H9 (cell line): ENCODE measurements at regions not wholly inside any gene's neighbourhood (a gene's known extent, or its start where the extent isn't known, plus 50 kb on each side); places are given as distances from the start of the nearest gene placed in this dataset.

Experiments used
- DNase-seq: peaks from one replicate; pipeline ENCODE4 v3.0.0-alpha.2; 2017
- H2AFZ ChIP-seq: one replicate; pipeline ENCODE4 v1.6.1; 2013; ENCODE audit warnings: mild to moderate bottlenecking, low read length, control low read depth, moderate library complexity
- H2AK5ac ChIP-seq: 2 replicates; pipeline ENCODE4 v1.6.1; 2013; ENCODE audit warnings: low read length, control low read depth, mixed read lengths; ENCODE audit not compliant: insufficient read length
- H2BK120ac ChIP-seq: one replicate; pipeline ENCODE4 v1.6.1; 2013; ENCODE audit warnings: low read depth, mild to moderate bottlenecking, low read length, control low read depth, inconsistent platforms; ENCODE audit not compliant: poor library complexity, severe bottlenecking
- H2BK12ac ChIP-seq: 2 replicates; pipeline ENCODE4 v1.6.1; 2013; ENCODE audit warnings: low read length, control low read depth, mixed read lengths, low read depth; ENCODE audit not compliant: insufficient read length
- H2BK15ac ChIP-seq: 2 replicates; pipeline ENCODE4 v1.6.1; 2013; ENCODE audit warnings: low read depth, low read length, control low read depth
- H2BK20ac ChIP-seq: one replicate; pipeline ENCODE4 v1.6.1; 2013; ENCODE audit warnings: low read depth, mild to moderate bottlenecking, low read length, control low read depth, inconsistent platforms; ENCODE audit not compliant: poor library complexity, severe bottlenecking
- H2BK5ac ChIP-seq: 2 replicates; pipeline ENCODE4 v1.6.1; 2013; ENCODE audit warnings: low read length, control low read depth, mixed read lengths; ENCODE audit not compliant: insufficient read length
- H3K14ac ChIP-seq: 2 replicates; pipeline ENCODE4 v1.6.1; 2013; ENCODE audit warnings: low read length, control low read depth; ENCODE audit not compliant: insufficient read depth
- H3K18ac ChIP-seq: 2 replicates; pipeline ENCODE4 v1.6.1; 2013; ENCODE audit warnings: low read depth, mild to moderate bottlenecking, mixed read lengths, low read length, control low read depth; ENCODE audit not compliant: insufficient read length
- H3K23ac ChIP-seq: 2 replicates; pipeline ENCODE4 v1.6.1; 2013; ENCODE audit warnings: low read length, control low read depth, mixed read lengths, low read depth; ENCODE audit not compliant: insufficient read length
- H3K23me2 ChIP-seq: 2 replicates; pipeline ENCODE4 v1.6.1; 2013; ENCODE audit warnings: low read depth, mild to moderate bottlenecking, mixed read lengths, low read length, control low read depth; ENCODE audit not compliant: insufficient read length, poor library complexity, severe bottlenecking
- H3K27ac ChIP-seq: 2 replicates; pipeline ENCODE4 v1.5.1; 2013; ENCODE audit warnings: low read length, control low read depth, mixed read lengths, low read depth; ENCODE audit not compliant: insufficient read length
- H3K27me3 ChIP-seq: 2 replicates; pipeline ENCODE4 v1.6.1; 2013; ENCODE audit warnings: low read length, control low read depth, inconsistent platforms; ENCODE audit not compliant: insufficient read depth
- H3K4ac ChIP-seq: 2 replicates; pipeline ENCODE4 v1.6.1; 2013; ENCODE audit warnings: low read depth, mild to moderate bottlenecking, control low read depth, inconsistent platforms, low read length, moderate library complexity
- H3K4me1 ChIP-seq: 2 replicates; pipeline ENCODE4 v1.6.1; 2013; ENCODE audit warnings: low read length, control low read depth, inconsistent platforms; ENCODE audit not compliant: insufficient read depth
- H3K4me2 ChIP-seq: 2 replicates; pipeline ENCODE4 v1.6.1; 2013; ENCODE audit warnings: low read length, control low read depth, mixed read lengths; ENCODE audit not compliant: insufficient read length, insufficient read depth
- H3K56ac ChIP-seq: 2 replicates; pipeline ENCODE4 v1.6.1; 2013; ENCODE audit warnings: low read depth, mild to moderate bottlenecking, mixed read lengths, low read length, control low read depth; ENCODE audit not compliant: insufficient read length
- H3K79me1 ChIP-seq: 2 replicates; pipeline ENCODE4 v1.6.1; 2013; ENCODE audit warnings: low read depth, mild to moderate bottlenecking, moderate library complexity, low read length, control low read depth, inconsistent platforms; ENCODE audit not compliant: insufficient read depth, poor library complexity, severe bottlenecking
- H3K79me2 ChIP-seq: 2 replicates; pipeline ENCODE4 v1.6.1; 2013; ENCODE audit warnings: low read length, control low read depth, inconsistent platforms; ENCODE audit not compliant: insufficient read depth
- H3K9ac ChIP-seq: 2 replicates; pipeline ENCODE4 v1.6.1; 2013; ENCODE audit warnings: low read length, control low read depth, mixed read lengths; ENCODE audit not compliant: insufficient read length; ENCODE audit errors: extremely low read depth
- H3K9me3 ChIP-seq: one replicate; pipeline ENCODE4 v1.6.1; 2013; ENCODE audit warnings: low read depth, low read length, inconsistent platforms; ENCODE audit not compliant: control insufficient read depth
- H3T11ph ChIP-seq: one replicate; pipeline ENCODE4 v1.6.1; 2013; ENCODE audit warnings: mild to moderate bottlenecking, low read length, control low read depth, inconsistent platforms
- H4K20me1 ChIP-seq: one replicate; pipeline ENCODE4 v1.6.1; 2013; ENCODE audit not compliant: control insufficient read depth, insufficient read length, insufficient read depth
- H4K5ac ChIP-seq: 2 replicates; pipeline ENCODE4 v1.6.1; 2013; ENCODE audit warnings: low read depth, mild to moderate bottlenecking, mixed read lengths, low read length, control low read depth; ENCODE audit not compliant: insufficient read length
- H4K8ac ChIP-seq: replicated peaks from 2 replicates; pipeline ENCODE4 v1.6.1; 2013; ENCODE audit warnings: low read length, control low read depth, mixed read lengths, low read depth; ENCODE audit not compliant: insufficient read length
- H4K91ac ChIP-seq: 2 replicates; pipeline ENCODE4 v1.6.1; 2013; ENCODE audit warnings: low read depth, mild to moderate bottlenecking, moderate library complexity, mixed read lengths, low read length, control low read depth; ENCODE audit not compliant: insufficient read length
- H3K27ac Mint-ChIP-seq, 3 experiments: 2 replicates in 2 of 3; 3 replicates in 1 of 3; pipeline ENCODE4 v1.8.0; 2020 to 2021; ENCODE audit warnings: mixed read lengths in 3 of 3, mild to moderate bottlenecking in 1 of 3, moderate library complexity in 1 of 3
- H3K27me3 Mint-ChIP-seq: 2 replicates; pipeline ENCODE4 v1.8.0; 2021; ENCODE audit warnings: low read depth, mild to moderate bottlenecking, moderate library complexity, mixed read lengths
- H3K36me3 Mint-ChIP-seq, 3 experiments: 2 replicates in 2 of 3; 3 replicates in 1 of 3; pipeline ENCODE4 v1.8.0; 2020 to 2021; ENCODE audit warnings: low read depth in 3 of 3, mixed read lengths in 3 of 3; ENCODE audit not compliant: insufficient read depth in 1 of 3
- H3K4me1 Mint-ChIP-seq, 2 experiments: 2 replicates each; pipeline ENCODE4 v1.8.0; 2020; ENCODE audit warnings: mixed read lengths in 2 of 2
- H3K4me3 Mint-ChIP-seq, 2 experiments: 2 replicates in 1 of 2; 3 replicates in 1 of 2; pipeline ENCODE4 v1.8.0; 2020 to 2021; ENCODE audit warnings: mild to moderate bottlenecking in 2 of 2, mixed read lengths in 2 of 2, moderate library complexity in 1 of 2
- H3K9me3 Mint-ChIP-seq, 2 experiments: 2 replicates in 1 of 2; 3 replicates in 1 of 2; pipeline ENCODE4 v1.8.0; 2020; ENCODE audit warnings: mild to moderate bottlenecking in 2 of 2, mixed read lengths in 2 of 2, moderate library complexity in 1 of 2
- WGBS: extraction: QIAGEN DNeasy Blood & Tissue Kit; methylation state at CpG from one replicate; pipeline ENCODE4 v1.1.7; 2013; ENCODE audit warnings: missing lambda C conversion rate, low lambda C conversion rate, mixed read lengths; ENCODE audit not compliant: insufficient read length; ENCODE audit errors: extremely low coverage; 5-methylcytosine and 5-hydroxymethylcytosine counted together
- TF ChIP-seq, protein P1 (sequence below): fragments of 200-600 bp; sonication (generic); conservative IDR thresholded peaks from 3 replicates; pipeline ENCODE4 v1.8.0; 2021; ENCODE audit warnings: antibody characterized with exemption, mild to moderate bottlenecking

GRCh38 chr2:203650860-203651613 lies 55.4 kb upstream of the CD28 start:
- Histone ChIP-seq H2AK5ac (no peak overlapping the region), H3K27ac (no peak overlapping the region), H2BK5ac (no peak overlapping the region), H3K56ac (no peak overlapping the region), H3T11ph (no peak overlapping the region), H3K23me2 (no peaks in the 10 kb centered on the region), H2BK120ac (no peak overlapping the region), H3K79me2 (no peaks in the 10 kb centered on the region), H3K27me3 (no peaks in the 10 kb centered on the region), H3K18ac (no peak overlapping the region), H4K5ac (no peak overlapping the region), H3K79me1 (no peaks in the 10 kb centered on the region), H4K8ac (no peak overlapping the region), H2BK12ac (no peak overlapping the region), H3K9ac (no peak overlapping the region), H2AFZ (no peak overlapping the region), H4K20me1 (no peaks in the 10 kb centered on the region), H3K14ac (no peak overlapping the region), H3K4me2 (no peak overlapping the region), H3K23ac (no peak overlapping the region), H3K4ac (no peak overlapping the region), H2BK15ac (no peak overlapping the region), H2BK20ac (no peak overlapping the region), H3K4me1 (no peaks in the 10 kb centered on the region), H4K91ac (no peak overlapping the region), H3K9me3 (no peaks in the 10 kb centered on the region)
- Mint-ChIP-seq H3K27ac (no peak overlapping the region), H3K9me3 (no peaks in the 10 kb centered on the region; a peak in 1 of 5 replicates), H3K4me1 (peaks cover 13 to 15% of the 10 kb centered on the region in 2 experiments), H3K36me3 (peaks cover 0 to 6% (median 3%) of the 10 kb centered on the region in 3 experiments; a peak in 1 of 7 replicates), H3K27me3 (peaks cover 3% of the 10 kb centered on the region), H3K4me3 (no peak overlapping the region)
- DNase-seq, result no peak
- TF ChIP-seq, protein P1, sequence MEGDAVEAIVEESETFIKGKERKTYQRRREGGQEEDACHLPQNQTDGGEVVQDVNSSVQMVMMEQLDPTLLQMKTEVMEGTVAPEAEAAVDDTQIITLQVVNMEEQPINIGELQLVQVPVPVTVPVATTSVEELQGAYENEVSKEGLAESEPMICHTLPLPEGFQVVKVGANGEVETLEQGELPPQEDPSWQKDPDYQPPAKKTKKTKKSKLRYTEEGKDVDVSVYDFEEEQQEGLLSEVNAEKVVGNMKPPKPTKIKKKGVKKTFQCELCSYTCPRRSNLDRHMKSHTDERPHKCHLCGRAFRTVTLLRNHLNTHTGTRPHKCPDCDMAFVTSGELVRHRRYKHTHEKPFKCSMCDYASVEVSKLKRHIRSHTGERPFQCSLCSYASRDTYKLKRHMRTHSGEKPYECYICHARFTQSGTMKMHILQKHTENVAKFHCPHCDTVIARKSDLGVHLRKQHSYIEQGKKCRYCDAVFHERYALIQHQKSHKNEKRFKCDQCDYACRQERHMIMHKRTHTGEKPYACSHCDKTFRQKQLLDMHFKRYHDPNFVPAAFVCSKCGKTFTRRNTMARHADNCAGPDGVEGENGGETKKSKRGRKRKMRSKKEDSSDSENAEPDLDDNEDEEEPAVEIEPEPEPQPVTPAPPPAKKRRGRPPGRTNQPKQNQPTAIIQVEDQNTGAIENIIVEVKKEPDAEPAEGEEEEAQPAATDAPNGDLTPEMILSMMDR, result peak; percentile 53; the same call in 2 of the 3 replicates
- WGBS, result no CpG with 5 or more reads among the region's 4 CpGs
